GM12878 (cell line): ENCODE measurements at regions not wholly inside any gene's neighbourhood (a gene's known extent, or its start where the extent isn't known, plus 50 kb on each side); places are given as distances from the start of the nearest gene placed in this dataset.

Experiments
- ATAC-seq: fragments of 200-7000 bp; cut with Tn5 transposase; 3 replicates; pipeline ENCODE4 v1.9.1; 2020; ENCODE audit warnings: mild to moderate bottlenecking, moderate library complexity
- BruUV-seq: library from RNA; stranded (reverse); fragments of 400-500 nt; replicated peaks from 2 replicates; lab custom pipeline; 2021; lab: Mats Ljungman, UMichigan
- CTCF ChIA-PET: fragments of 300-600 bp; sonication (Branson Sonifier 250); formaldehyde crosslinking; extraction: SDS; loops from one replicate; lab custom pipeline; 2021; ENCODE audit warnings: inconsistent platforms; lab: Yijun Ruan, JAX
- POLR2A ChIA-PET: fragments of 350-600 bp; formaldehyde crosslinking; extraction: SDS; loops from one replicate; lab custom pipeline; 2021; ENCODE audit warnings: inconsistent platforms; lab: Charles Lee
- RAD21 ChIA-PET: fragments of 300-600 bp; sonication (Branson Sonifier 250); formaldehyde crosslinking; loops from one replicate; lab custom pipeline; 2023; ENCODE audit warnings: antibody characterized with exemption; ENCODE audit not compliant: unreplicated experiment; lab: Charles Lee
- SMC1A ChIA-PET: fragments of 300-600 bp; sonication (Branson Sonifier 250); formaldehyde crosslinking; loops from one replicate; lab custom pipeline; 2023; ENCODE audit not compliant: unreplicated experiment, uncharacterized antibody; lab: Charles Lee
- DNase-seq: peaks from one replicate; pipeline ENCODE4 v3.0.0-alpha.2; 2011; ENCODE audit warnings: low read depth, low spot score
- FAIRE-seq: peaks from 3 replicates; lab custom pipeline; 2011; peaks lifted over from hg19 to GRCh38; lab: Jason Lieb, UNC
- H2AFZ ChIP-seq: 2 replicates; pipeline ENCODE4 v1.6.0; 2011; ENCODE audit warnings: low read depth, low read length, control low read depth; ENCODE audit not compliant: control insufficient read depth
- H3K27ac ChIP-seq: 2 replicates; pipeline ENCODE4 v1.5.1; 2011; ENCODE audit warnings: control low read depth; ENCODE audit not compliant: control insufficient read depth, insufficient read depth
- H3K27me3 ChIP-seq, 2 experiments: replicated peaks in 1 of 2; 2 replicates each; pipeline versions ENCODE4 v1.6.0 to v1.6.1; 2011; ENCODE audit warnings: low read length in 1 of 2; ENCODE audit not compliant: control insufficient read depth in 2 of 2, insufficient read depth in 2 of 2
- H3K36me3 ChIP-seq, 2 experiments: 2 replicates each; pipeline ENCODE4 v1.5.1; 2011; ENCODE audit warnings: low read length in 1 of 2; ENCODE audit not compliant: control insufficient read depth in 2 of 2, insufficient read depth in 2 of 2
- H3K4me1 ChIP-seq: 2 replicates; pipeline ENCODE4 v1.6.1; 2011; ENCODE audit warnings: mild to moderate bottlenecking, low read length, moderate library complexity, mixed read lengths; ENCODE audit not compliant: control insufficient read depth, insufficient read depth
- H3K4me2 ChIP-seq: 2 replicates; pipeline ENCODE4 v1.6.0; 2011; ENCODE audit warnings: control low read depth; ENCODE audit not compliant: control insufficient read depth, insufficient read depth
- H3K4me3 ChIP-seq: fragments of 200-600 bp; sonication (generic); 2 replicates; pipeline ENCODE4 v1.5.1; 2016
- H3K79me2 ChIP-seq: 2 replicates; pipeline ENCODE4 v1.6.0; 2011; ENCODE audit warnings: low read length; ENCODE audit not compliant: control insufficient read depth, insufficient read depth
- H3K9ac ChIP-seq: 2 replicates; pipeline ENCODE4 v1.8.0; 2011; ENCODE audit warnings: low read length, control low read depth, mixed read lengths; ENCODE audit not compliant: control insufficient read depth, insufficient read depth
- H3K9me3 ChIP-seq: replicated peaks from 3 replicates; pipeline ENCODE4 v1.5.1; 2011; ENCODE audit warnings: mild to moderate bottlenecking, low read length; ENCODE audit not compliant: control insufficient read depth, insufficient read depth
- H4K20me1 ChIP-seq: 2 replicates; pipeline ENCODE4 v1.6.0; 2011; ENCODE audit not compliant: control insufficient read depth, insufficient read depth
- ASH2L ChIP-seq: fragments of 300-600, 200-600 bp; sonication (generic); IDR thresholded peaks from 2 replicates; pipeline ENCODE4 v1.6.1; 2017; ENCODE audit warnings: low read depth, mild to moderate bottlenecking, borderline replicate concordance
- CHD2 ChIP-seq: IDR thresholded peaks from 2 replicates; pipeline ENCODE4 v1.6.1; 2011; ENCODE audit warnings: low read depth, low read length, improper control_type of control experiment, borderline replicate concordance
- CREB1 ChIP-seq: IDR thresholded peaks from 2 replicates; pipeline ENCODE4 v1.6.1; 2012; ENCODE audit warnings: low read depth, mild to moderate bottlenecking, inconsistent platforms
- FOXK2 ChIP-seq: fragments of 450-650 bp; IDR thresholded peaks from 2 replicates; pipeline ENCODE4 v1.6.1; 2017; ENCODE audit warnings: mild to moderate bottlenecking, moderate library complexity
- MXI1 ChIP-seq: fragments of 150-350 bp; IDR thresholded peaks from 2 replicates; pipeline ENCODE4 v1.6.1; 2011; ENCODE audit warnings: low read depth, mild to moderate bottlenecking, inconsistent platforms, low read length, improper control_type of control experiment
- POU2F2 ChIP-seq: IDR thresholded peaks from 3 replicates; pipeline ENCODE4 v1.6.1; 2011; ENCODE audit warnings: low read depth, mild to moderate bottlenecking, low read length, borderline replicate concordance
- RAD21 ChIP-seq: IDR thresholded peaks from 2 replicates; pipeline ENCODE4 v1.6.1; 2011; ENCODE audit warnings: mild to moderate bottlenecking, low read depth, low read length, moderate library complexity; ENCODE audit not compliant: insufficient read depth
- RUNX3 ChIP-seq: IDR thresholded peaks from 2 replicates; pipeline ENCODE4 v1.6.1; 2012; ENCODE audit warnings: low read length, inconsistent platforms
- SIX5 ChIP-seq: IDR thresholded peaks from 2 replicates; pipeline ENCODE4 v1.6.1; 2011; ENCODE audit warnings: mild to moderate bottlenecking, low read depth, low read length, moderate library complexity; ENCODE audit not compliant: severe bottlenecking
- SUPT20H ChIP-seq: IDR thresholded peaks from 2 replicates; pipeline ENCODE4 v1.6.1; 2011; ENCODE audit warnings: low read depth, mild to moderate bottlenecking, low read length, moderate library complexity, borderline replicate concordance; ENCODE audit not compliant: control insufficient read depth
- WRNIP1 ChIP-seq: IDR thresholded peaks from 2 replicates; pipeline ENCODE4 v1.6.1; 2011; ENCODE audit warnings: low read depth, low read length, improper control_type of control experiment, borderline replicate concordance
- ZBED1 ChIP-seq: IDR thresholded peaks from 2 replicates; pipeline ENCODE4 v1.6.1; 2016; ENCODE audit warnings: borderline replicate concordance
- WGBS: methylation state at CpG from one replicate; pipeline ENCODE4 v1.1.6; 2016; ENCODE audit warnings: low lambda C conversion rate; ENCODE audit not compliant: insufficient replicate concordance, insufficient coverage; ENCODE audit errors: missing lambda C conversion rate; 5-methylcytosine and 5-hydroxymethylcytosine counted together
- in situ Hi-C: fragments of 300-500 bp; cut with MboI; formaldehyde crosslinking; loops from 9 replicates; pipeline ENCODE4 v1.14.3; 2018; ENCODE audit warnings: mixed read lengths
- intact Hi-C: fragments of 100-400 bp; cut with micrococcal nuclease; formaldehyde crosslinking; loops from one replicate; pipeline ENCODE4 v1.14.2; 2022; ENCODE audit not compliant: unreplicated experiment
- TF ChIP-seq, protein P1 (sequence below): fragments of 450-650 bp; IDR thresholded peaks from 2 replicates; pipeline ENCODE4 v1.6.1; 2016; ENCODE audit warnings: mild to moderate bottlenecking
- TF ChIP-seq, protein P2 (sequence below): fragments of 450-650 bp; IDR thresholded peaks from 2 replicates; pipeline ENCODE4 v1.6.1; 2016; ENCODE audit warnings: mild to moderate bottlenecking, moderate library complexity, borderline replicate concordance
- TF ChIP-seq, protein P3 (sequence below): fragments of 150-350 bp; IDR thresholded peaks from 2 replicates; pipeline ENCODE4 v1.6.1; 2014; ENCODE audit warnings: mild to moderate bottlenecking, low read depth, low read length
- TF ChIP-seq, protein P4 (sequence below): IDR thresholded peaks from 2 replicates; pipeline ENCODE4 v1.6.1; 2011; ENCODE audit warnings: borderline replicate concordance, low read depth, mild to moderate bottlenecking, moderate library complexity, mixed read lengths, low read length; ENCODE audit not compliant: insufficient read depth; ENCODE audit errors: extremely low read length

DNA sequence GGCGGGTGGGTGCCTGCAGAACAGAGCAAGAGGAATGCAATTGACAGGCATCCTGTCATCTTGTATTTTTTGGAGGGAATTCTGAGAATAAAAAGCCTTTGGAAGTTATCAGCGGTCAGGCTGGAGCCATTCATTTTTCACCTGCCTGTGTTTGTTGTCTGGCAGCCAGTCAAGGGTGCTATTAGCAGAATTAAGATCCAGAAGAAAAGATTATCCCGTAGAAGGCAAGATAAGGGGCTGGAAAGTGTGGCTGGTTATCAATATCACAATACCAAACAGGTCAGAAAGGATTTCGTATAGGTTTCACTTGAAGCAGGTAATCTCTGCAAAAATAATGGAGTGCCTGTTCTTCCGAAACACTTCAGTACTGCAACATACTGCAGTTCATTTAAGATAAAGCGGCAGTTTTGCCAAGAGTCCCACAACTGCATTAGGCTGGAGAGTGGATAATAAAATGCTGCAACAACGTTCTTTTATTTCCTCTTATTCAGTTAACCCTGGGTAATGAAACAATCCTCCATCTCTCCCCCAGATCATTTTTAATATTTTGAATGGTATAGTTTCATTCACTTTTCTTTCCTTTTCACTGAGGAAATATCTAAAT lies 171.2 kb upstream of the CDKN3 start:
- in situ Hi-C loops: no loop called here
- WGBS: 28% methylated on average over 7 of the region's 7 CpGs
- Histone ChIP-seq H3K9ac (no peak overlapping the region), H4K20me1 (no peaks in the 10 kb centered on the region), H3K4me1 (no peaks in the 10 kb centered on the region), H3K27me3 (peaks cover 0 to 9% of the 10 kb centered on the region in 2 experiments; a peak in 2 of 4 replicates), H2AFZ (no peak overlapping the region), H3K9me3 (no peaks in the 10 kb centered on the region), H3K36me3 (no peaks in the 10 kb centered on the region), H3K79me2 (no peaks in the 10 kb centered on the region), H3K4me2 (no peak overlapping the region), H3K27ac (no peak overlapping the region), H3K4me3 (no peak overlapping the region)
- ChIA-PET SMC1A (interaction anchor here (0.6 kb wide), 1 partner anchor 682 kb away, joined by 3 read pairs; no protein-coding TSS in a partner anchor), CTCF (no interaction called here), POLR2A (no interaction called here), RAD21 (no interaction called here)
- no TSS peak for BruUV-seq
- no peak for ATAC-seq
- no peak for FAIRE-seq
- intact Hi-C loops: no loop called here
- no peak for DNase-seq
- TF ChIP-seq POU2F2 (no peak), CREB1 (no peak), RUNX3 (no peak), MXI1 (no peak), CHD2 (no peak), SUPT20H (no peak), SIX5 (no peak), ZBED1 (no peak), RAD21 (no peak), FOXK2 (no peak), WRNIP1 (no peak), ASH2L (no peak)
- TF ChIP-seq, protein P1, sequence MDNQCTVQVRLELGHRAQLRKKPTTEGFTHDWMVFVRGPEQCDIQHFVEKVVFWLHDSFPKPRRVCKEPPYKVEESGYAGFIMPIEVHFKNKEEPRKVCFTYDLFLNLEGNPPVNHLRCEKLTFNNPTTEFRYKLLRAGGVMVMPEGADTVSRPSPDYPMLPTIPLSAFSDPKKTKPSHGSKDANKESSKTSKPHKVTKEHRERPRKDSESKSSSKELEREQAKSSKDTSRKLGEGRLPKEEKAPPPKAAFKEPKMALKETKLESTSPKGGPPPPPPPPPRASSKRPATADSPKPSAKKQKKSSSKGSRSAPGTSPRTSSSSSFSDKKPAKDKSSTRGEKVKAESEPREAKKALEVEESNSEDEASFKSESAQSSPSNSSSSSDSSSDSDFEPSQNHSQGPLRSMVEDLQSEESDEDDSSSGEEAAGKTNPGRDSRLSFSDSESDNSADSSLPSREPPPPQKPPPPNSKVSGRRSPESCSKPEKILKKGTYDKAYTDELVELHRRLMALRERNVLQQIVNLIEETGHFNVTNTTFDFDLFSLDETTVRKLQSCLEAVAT: no peak
- TF ChIP-seq, protein P2, sequence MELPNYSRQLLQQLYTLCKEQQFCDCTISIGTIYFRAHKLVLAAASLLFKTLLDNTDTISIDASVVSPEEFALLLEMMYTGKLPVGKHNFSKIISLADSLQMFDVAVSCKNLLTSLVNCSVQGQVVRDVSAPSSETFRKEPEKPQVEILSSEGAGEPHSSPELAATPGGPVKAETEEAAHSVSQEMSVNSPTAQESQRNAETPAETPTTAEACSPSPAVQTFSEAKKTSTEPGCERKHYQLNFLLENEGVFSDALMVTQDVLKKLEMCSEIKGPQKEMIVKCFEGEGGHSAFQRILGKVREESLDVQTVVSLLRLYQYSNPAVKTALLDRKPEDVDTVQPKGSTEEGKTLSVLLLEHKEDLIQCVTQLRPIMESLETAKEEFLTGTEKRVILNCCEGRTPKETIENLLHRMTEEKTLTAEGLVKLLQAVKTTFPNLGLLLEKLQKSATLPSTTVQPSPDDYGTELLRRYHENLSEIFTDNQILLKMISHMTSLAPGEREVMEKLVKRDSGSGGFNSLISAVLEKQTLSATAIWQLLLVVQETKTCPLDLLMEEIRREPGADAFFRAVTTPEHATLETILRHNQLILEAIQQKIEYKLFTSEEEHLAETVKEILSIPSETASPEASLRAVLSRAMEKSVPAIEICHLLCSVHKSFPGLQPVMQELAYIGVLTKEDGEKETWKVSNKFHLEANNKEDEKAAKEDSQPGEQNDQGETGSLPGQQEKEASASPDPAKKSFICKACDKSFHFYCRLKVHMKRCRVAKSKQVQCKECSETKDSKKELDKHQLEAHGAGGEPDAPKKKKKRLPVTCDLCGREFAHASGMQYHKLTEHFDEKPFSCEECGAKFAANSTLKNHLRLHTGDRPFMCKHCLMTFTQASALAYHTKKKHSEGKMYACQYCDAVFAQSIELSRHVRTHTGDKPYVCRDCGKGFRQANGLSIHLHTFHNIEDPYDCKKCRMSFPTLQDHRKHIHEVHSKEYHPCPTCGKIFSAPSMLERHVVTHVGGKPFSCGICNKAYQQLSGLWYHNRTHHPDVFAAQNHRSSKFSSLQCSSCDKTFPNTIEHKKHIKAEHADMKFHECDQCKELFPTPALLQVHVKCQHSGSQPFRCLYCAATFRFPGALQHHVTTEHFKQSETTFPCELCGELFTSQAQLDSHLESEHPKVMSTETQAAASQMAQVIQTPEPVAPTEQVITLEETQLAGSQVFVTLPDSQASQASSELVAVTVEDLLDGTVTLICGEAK: no peak
- TF ChIP-seq, protein P3, sequence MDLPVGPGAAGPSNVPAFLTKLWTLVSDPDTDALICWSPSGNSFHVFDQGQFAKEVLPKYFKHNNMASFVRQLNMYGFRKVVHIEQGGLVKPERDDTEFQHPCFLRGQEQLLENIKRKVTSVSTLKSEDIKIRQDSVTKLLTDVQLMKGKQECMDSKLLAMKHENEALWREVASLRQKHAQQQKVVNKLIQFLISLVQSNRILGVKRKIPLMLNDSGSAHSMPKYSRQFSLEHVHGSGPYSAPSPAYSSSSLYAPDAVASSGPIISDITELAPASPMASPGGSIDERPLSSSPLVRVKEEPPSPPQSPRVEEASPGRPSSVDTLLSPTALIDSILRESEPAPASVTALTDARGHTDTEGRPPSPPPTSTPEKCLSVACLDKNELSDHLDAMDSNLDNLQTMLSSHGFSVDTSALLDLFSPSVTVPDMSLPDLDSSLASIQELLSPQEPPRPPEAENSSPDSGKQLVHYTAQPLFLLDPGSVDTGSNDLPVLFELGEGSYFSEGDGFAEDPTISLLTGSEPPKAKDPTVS: no peak
- TF ChIP-seq, protein P4, sequence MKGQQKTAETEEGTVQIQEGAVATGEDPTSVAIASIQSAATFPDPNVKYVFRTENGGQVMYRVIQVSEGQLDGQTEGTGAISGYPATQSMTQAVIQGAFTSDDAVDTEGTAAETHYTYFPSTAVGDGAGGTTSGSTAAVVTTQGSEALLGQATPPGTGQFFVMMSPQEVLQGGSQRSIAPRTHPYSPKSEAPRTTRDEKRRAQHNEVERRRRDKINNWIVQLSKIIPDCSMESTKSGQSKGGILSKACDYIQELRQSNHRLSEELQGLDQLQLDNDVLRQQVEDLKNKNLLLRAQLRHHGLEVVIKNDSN: no peak
